ENCODE measurements at regions not wholly inside any gene's neighbourhood (a gene's known extent, or its start where the extent isn't known, plus 50 kb on each side); places are given as distances from the start of the nearest gene placed in this dataset.
A peak's percentile ranks its signal among the peaks of the same experiment; 100 is the strongest.

GRCh38 chr10:80697926-80698325 is 160.2 kb downstream of the SH2D4B start:
- no peaks in the 10 kb centered on the region for H3K9me3 Mint-ChIP-seq
- no peak overlapping the region for H3K4me3 Mint-ChIP-seq
- intact Hi-C loops (cut with micrococcal nuclease) = loop anchor here (2.0 to 10.0 kb wide), 3 partner anchors 157 to 321 kb away; no protein-coding TSS in a partner anchor
- H3K27ac Mint-ChIP-seq = no peak overlapping the region
- TF ChIP-seq CTCF (IDR thresholded peaks at IDR 0.05) = no peak
- ATAC-seq (ENCODE audit: low read depth) (no peak), DNase-seq (no peak)
- ChIA-PET POLR2A (no interaction called here), CTCF (interaction anchor here (0.6 kb wide), 1 partner anchor 224 kb away, joined by 4 read pairs; no protein-coding TSS in a partner anchor)
- H3K27me3 Mint-ChIP-seq = peaks cover 5% of the 10 kb centered on the region
- H3K4me1 Mint-ChIP-seq = no peaks in the 10 kb centered on the region
- no peaks in the 10 kb centered on the region for H3K36me3 Mint-ChIP-seq (ENCODE audit: low read depth)

GRCh38 chr10:80699602-80700039 is 161.9 kb downstream of the SH2D4B start:
- ATAC-seq (ENCODE audit: low read depth) = peak; percentile 70
- Mint-ChIP-seq H3K4me3 (no peak overlapping the region), H3K27ac (no peak overlapping the region), H3K4me1 (no peaks in the 10 kb centered on the region), H3K36me3 (ENCODE audit: low read depth) (no peaks in the 10 kb centered on the region), H3K9me3 (no peaks in the 10 kb centered on the region), H3K27me3 (peaks cover 5% of the 10 kb centered on the region)
- TF ChIP-seq CTCF (IDR thresholded peaks at IDR 0.05) = no peak
- ChIA-PET POLR2A (no interaction called here), CTCF (interaction anchor here (0.6 to 2.0 kb wide), 11 partner anchors 9 to 320 kb away, joined by 3 to 7 read pairs (median 4); no protein-coding TSS in a partner anchor)
- peak; percentile 48 for DNase-seq
- intact Hi-C loops (cut with micrococcal nuclease) = loop anchor here (2.0 to 10.0 kb wide), 3 partner anchors 159 to 319 kb away; no protein-coding TSS in a partner anchor

GRCh38 chr10:80700252-80700651 is 162.6 kb downstream of the SH2D4B start:
- intact Hi-C loops (cut with micrococcal nuclease) = no loop called here
- Mint-ChIP-seq H3K36me3 (ENCODE audit: low read depth) (no peaks in the 10 kb centered on the region), H3K4me1 (no peaks in the 10 kb centered on the region), H3K27me3 (peaks cover 5% of the 10 kb centered on the region), H3K27ac (no peak overlapping the region), H3K9me3 (no peaks in the 10 kb centered on the region), H3K4me3 (no peak overlapping the region)
- no peak for TF ChIP-seq CTCF (IDR thresholded peaks at IDR 0.05)
- POLR2A ChIA-PET = no interaction called here
- DNase-seq (no peak), ATAC-seq (ENCODE audit: low read depth) (no peak)
- CTCF ChIA-PET = interaction anchor here (0.6 to 2.0 kb wide), 10 partner anchors 8 to 320 kb away, joined by 3 to 7 read pairs (median 4); no protein-coding TSS in a partner anchor

- DNase-seq = no peak
- ChIA-PET POLR2A (no interaction called here), CTCF (interaction anchor here (1.3 to 2.0 kb wide), 3 partner anchors 10 to 315 kb away, joined by 3 to 7 read pairs (median 4); no protein-coding TSS in a partner anchor)
- Mint-ChIP-seq H3K4me3 (no peak overlapping the region), H3K4me1 (no peaks in the 10 kb centered on the region), H3K9me3 (no peaks in the 10 kb centered on the region), H3K27me3 (peaks cover 5% of the 10 kb centered on the region), H3K36me3 (ENCODE audit: low read depth) (no peaks in the 10 kb centered on the region), H3K27ac (no peak overlapping the region)
- intact Hi-C loops (cut with micrococcal nuclease) = no loop called here
- TF ChIP-seq CTCF (IDR thresholded peaks at IDR 0.05) = no peak
- ATAC-seq (ENCODE audit: low read depth) = no peak
These were observed 163.2 kb downstream of the SH2D4B start for GRCh38 chr10:80700760-80701444.

GRCh38 chr10:80701706-80702105 is 164.0 kb downstream of the SH2D4B start:
- CTCF ChIA-PET = interaction anchor here (0.9 kb wide), 1 partner anchor 19 kb away, joined by 3 read pairs; no protein-coding TSS in a partner anchor
- no peaks in the 10 kb centered on the region for H3K9me3 Mint-ChIP-seq

More at GRCh38 chr10:80701706-80702105, 164.0 kb downstream of the SH2D4B start:
- TF ChIP-seq CTCF (IDR thresholded peaks at IDR 0.05) = no peak
- peaks cover 5% of the 10 kb centered on the region for H3K27me3 Mint-ChIP-seq
- no peak for DNase-seq
- intact Hi-C loops (cut with micrococcal nuclease) = no loop called here
- no peaks in the 10 kb centered on the region for H3K4me1 Mint-ChIP-seq
- H3K4me3 Mint-ChIP-seq = no peak overlapping the region
- ATAC-seq (ENCODE audit: low read depth) = no peak
- POLR2A ChIA-PET = no interaction called here
- H3K36me3 Mint-ChIP-seq (ENCODE audit: low read depth) = no peaks in the 10 kb centered on the region
- H3K27ac Mint-ChIP-seq = no peak overlapping the region

Data from activated B cell treated with CpG ODN at 0.5 μM for 24 hours (primary cell).